SH-SY5Y (cell line): ENCODE measurements at regions not wholly inside any gene's neighbourhood (a gene's known extent, or its start where the extent isn't known, plus 50 kb on each side); places are given as distances from the start of the nearest gene placed in this dataset.

Experiments
- GATA2 ChIP-seq: IDR thresholded peaks from 2 replicates; pipeline ENCODE4 v1.6.1; 2011; ENCODE audit warnings: mild to moderate bottlenecking, low read depth, low read length
- GATA3 ChIP-seq: IDR thresholded peaks from 2 replicates; pipeline ENCODE4 v1.6.1; 2011; ENCODE audit warnings: low read depth, mild to moderate bottlenecking, low read length, moderate library complexity

GRCh38 chr11:79498667-79499066, 57.8 kb upstream of the TENM4 start:
- TF ChIP-seq GATA2 (no peak), GATA3 (no peak)
